ENCODE measurements at regions not wholly inside any gene's neighbourhood (a gene's known extent, or its start where the extent isn't known, plus 50 kb on each side); places are given as distances from the start of the nearest gene placed in this dataset.

GRCh38 chr10:10946081-10946480 is 71.6 kb upstream of the CELF2 start:
- TF ChIP-seq, protein P1, sequence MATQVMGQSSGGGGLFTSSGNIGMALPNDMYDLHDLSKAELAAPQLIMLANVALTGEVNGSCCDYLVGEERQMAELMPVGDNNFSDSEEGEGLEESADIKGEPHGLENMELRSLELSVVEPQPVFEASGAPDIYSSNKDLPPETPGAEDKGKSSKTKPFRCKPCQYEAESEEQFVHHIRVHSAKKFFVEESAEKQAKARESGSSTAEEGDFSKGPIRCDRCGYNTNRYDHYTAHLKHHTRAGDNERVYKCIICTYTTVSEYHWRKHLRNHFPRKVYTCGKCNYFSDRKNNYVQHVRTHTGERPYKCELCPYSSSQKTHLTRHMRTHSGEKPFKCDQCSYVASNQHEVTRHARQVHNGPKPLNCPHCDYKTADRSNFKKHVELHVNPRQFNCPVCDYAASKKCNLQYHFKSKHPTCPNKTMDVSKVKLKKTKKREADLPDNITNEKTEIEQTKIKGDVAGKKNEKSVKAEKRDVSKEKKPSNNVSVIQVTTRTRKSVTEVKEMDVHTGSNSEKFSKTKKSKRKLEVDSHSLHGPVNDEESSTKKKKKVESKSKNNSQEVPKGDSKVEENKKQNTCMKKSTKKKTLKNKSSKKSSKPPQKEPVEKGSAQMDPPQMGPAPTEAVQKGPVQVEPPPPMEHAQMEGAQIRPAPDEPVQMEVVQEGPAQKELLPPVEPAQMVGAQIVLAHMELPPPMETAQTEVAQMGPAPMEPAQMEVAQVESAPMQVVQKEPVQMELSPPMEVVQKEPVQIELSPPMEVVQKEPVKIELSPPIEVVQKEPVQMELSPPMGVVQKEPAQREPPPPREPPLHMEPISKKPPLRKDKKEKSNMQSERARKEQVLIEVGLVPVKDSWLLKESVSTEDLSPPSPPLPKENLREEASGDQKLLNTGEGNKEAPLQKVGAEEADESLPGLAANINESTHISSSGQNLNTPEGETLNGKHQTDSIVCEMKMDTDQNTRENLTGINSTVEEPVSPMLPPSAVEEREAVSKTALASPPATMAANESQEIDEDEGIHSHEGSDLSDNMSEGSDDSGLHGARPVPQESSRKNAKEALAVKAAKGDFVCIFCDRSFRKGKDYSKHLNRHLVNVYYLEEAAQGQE (IDR thresholded peaks at IDR 0.05; ENCODE audit: insufficient replicate concordance, low read depth), result no peak
- TF ChIP-seq SPI1 (IDR thresholded peaks at IDR 0.05; ENCODE audit: borderline replicate concordance, low read depth) (no peak), POLR2AphosphoS5 (IDR thresholded peaks at IDR 0.05; ENCODE audit: low read depth) (no peak), GABPA (IDR thresholded peaks at IDR 0.05; ENCODE audit: low read depth) (no peak), CTCF (IDR thresholded peaks at IDR 0.05; ENCODE audit: insufficient read depth, low read length) (no peak)
- no peak for DNase-seq (ENCODE audit: low read depth in 1 of 2, low spot score in 1 of 2)
- H3K27me3 ChIP-seq (ENCODE audit: insufficient read depth, poor library complexity, severe bottlenecking), result no peaks in the 10 kb centered on the region
- no peak overlapping the region for H3K27ac ChIP-seq (replicated peaks)
- no peak overlapping the region for H3K4me3 ChIP-seq (replicated peaks; ENCODE audit: insufficient read depth, low read length)

DNA sequence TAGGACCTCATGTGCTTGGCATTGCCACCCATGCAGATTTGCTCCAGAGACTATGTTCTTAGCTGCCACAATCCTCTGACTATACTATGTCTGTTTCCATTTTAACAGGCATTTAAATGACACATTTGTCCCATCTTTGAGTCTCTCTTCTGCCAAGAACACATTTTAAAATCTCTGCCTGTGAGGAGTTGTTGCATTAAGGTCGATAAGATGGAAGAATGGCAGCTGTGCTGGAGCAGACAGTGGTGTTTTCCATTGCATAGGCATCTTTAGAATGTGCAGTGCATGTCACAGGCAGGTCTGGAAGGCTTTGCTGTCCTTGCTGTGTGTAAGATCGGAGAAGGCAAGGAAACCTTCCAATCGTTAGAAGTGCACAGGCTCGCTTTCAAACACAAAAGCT is 70.9 kb upstream of the CELF2 start:
- Histone ChIP-seq H3K27me3 (ENCODE audit: insufficient read depth, poor library complexity, severe bottlenecking) (no peaks in the 10 kb centered on the region), H3K27ac (replicated peaks) (no peak overlapping the region), H3K4me3 (replicated peaks; ENCODE audit: insufficient read depth, low read length) (no peak overlapping the region)
- no peak for TF ChIP-seq GABPA (IDR thresholded peaks at IDR 0.05; ENCODE audit: low read depth)
- no peak for TF ChIP-seq SPI1 (IDR thresholded peaks at IDR 0.05; ENCODE audit: borderline replicate concordance, low read depth)
- TF ChIP-seq, protein P1 (IDR thresholded peaks at IDR 0.05; ENCODE audit: insufficient replicate concordance, low read depth), result no peak
- TF ChIP-seq POLR2AphosphoS5 (IDR thresholded peaks at IDR 0.05; ENCODE audit: low read depth), result no peak
- no peak for TF ChIP-seq CTCF (IDR thresholded peaks at IDR 0.05; ENCODE audit: insufficient read depth, low read length)
- DNase-seq (ENCODE audit: low read depth in 1 of 2, low spot score in 1 of 2), result no peak

GRCh38 chr10:10951675-10952074 is 66.0 kb upstream of the CELF2 start:
- Histone ChIP-seq H3K27me3 (ENCODE audit: insufficient read depth, poor library complexity, severe bottlenecking) (no peaks in the 10 kb centered on the region), H3K4me3 (replicated peaks; ENCODE audit: insufficient read depth, low read length) (no peak overlapping the region), H3K27ac (replicated peaks) (no peak overlapping the region)
- no peak for DNase-seq (ENCODE audit: low read depth in 1 of 2, low spot score in 1 of 2)
- no peak for TF ChIP-seq GABPA (IDR thresholded peaks at IDR 0.05; ENCODE audit: low read depth)
- no peak for TF ChIP-seq SPI1 (IDR thresholded peaks at IDR 0.05; ENCODE audit: borderline replicate concordance, low read depth)
- no peak for TF ChIP-seq CTCF (IDR thresholded peaks at IDR 0.05; ENCODE audit: insufficient read depth, low read length)

- Histone ChIP-seq H3K27me3 (ENCODE audit: insufficient read depth, poor library complexity, severe bottlenecking) (no peaks in the 10 kb centered on the region), H3K27ac (replicated peaks) (no peak overlapping the region), H3K4me3 (replicated peaks; ENCODE audit: insufficient read depth, low read length) (no peak overlapping the region)
- no peak for DNase-seq (ENCODE audit: low read depth in 1 of 2, low spot score in 1 of 2)
- TF ChIP-seq GABPA (IDR thresholded peaks at IDR 0.05; ENCODE audit: low read depth) (no peak), SPI1 (IDR thresholded peaks at IDR 0.05; ENCODE audit: borderline replicate concordance, low read depth) (no peak)
Measured at GRCh38 chr10:10952800-10953199, 64.9 kb upstream of the CELF2 start.

All from HL-60 (cell line).